ENCODE measurements at regions not wholly inside any gene's neighbourhood (a gene's known extent, or its start where the extent isn't known, plus 50 kb on each side); places are given as distances from the start of the nearest gene placed in this dataset.
"Not testable (repeated sequence)": the region's sequence is repeated elsewhere in the genome, so short reads cannot be mapped to it uniquely, and the experiment has no call there.

GRCh38 chrX:4668802-4669536 is 955.5 kb upstream of the PRKX start:
- DNase-seq: no peak

GRCh38 chrX:4663085-4663484 is 949.6 kb upstream of the PRKX start:
- DNase-seq: no peak

- DNase-seq: no peak
Measured at GRCh38 chrX:4661771-4662170, 948.3 kb upstream of the PRKX start.

- no peak for DNase-seq
Measured at GRCh38 chrX:4656419-4656818, 943.0 kb upstream of the PRKX start.

GRCh38 chrX:4655743-4656142 is 942.3 kb upstream of the PRKX start:
- no peak for DNase-seq

GRCh38 chrX:4642114-4642513 is 928.7 kb upstream of the PRKX start:
- DNase-seq: no peak

- DNase-seq: no peak
Measured at GRCh38 chrX:4638036-4638435, 924.6 kb upstream of the PRKX start.

- DNase-seq: no peak
Measured at GRCh38 chrX:4627414-4627813, 914.0 kb upstream of the PRKX start.

- DNase-seq: no peak
Measured at GRCh38 chrX:4622486-4623167, 909.2 kb upstream of the PRKX start.

- not testable (repeated sequence) for DNase-seq
Measured at GRCh38 chrX:4613651-4614050, 900.2 kb upstream of the PRKX start.

- DNase-seq: no peak
Measured at GRCh38 chrX:4588893-4589292, 875.4 kb upstream of the PRKX start.

GRCh38 chrX:4588466-4588865 is 875.0 kb upstream of the PRKX start:
- DNase-seq: no peak

GRCh38 chrX:4588056-4588455 is 874.6 kb upstream of the PRKX start:
- DNase-seq: no peak

- DNase-seq: no peak
Measured at GRCh38 chrX:4579999-4580398, 866.5 kb upstream of the PRKX start.

- no peak for DNase-seq
Measured at GRCh38 chrX:4579480-4579879, 866.0 kb upstream of the PRKX start.

GRCh38 chrX:4572691-4573090 is 859.2 kb upstream of the PRKX start:
- no peak for DNase-seq

GRCh38 chrX:4570151-4570550 is 856.7 kb upstream of the PRKX start:
- no peak for DNase-seq

- no peak for DNase-seq
Measured at GRCh38 chrX:4560192-4560591, 846.7 kb upstream of the PRKX start.

GRCh38 chrX:4550018-4550417 is 836.6 kb upstream of the PRKX start:
- no peak for DNase-seq

GRCh38 chrX:4547213-4547836 is 833.9 kb upstream of the PRKX start:
- DNase-seq: no peak

GRCh38 chrX:4546178-4546577 is 832.7 kb upstream of the PRKX start:
- DNase-seq: not testable (repeated sequence)

GRCh38 chrX:4528247-4528646 is 814.8 kb upstream of the PRKX start:
- DNase-seq: no peak

- no peak for DNase-seq
Measured at GRCh38 chrX:4485912-4486311, 772.5 kb upstream of the PRKX start.

- DNase-seq: no peak
Measured at GRCh38 chrX:4484266-4484665, 770.8 kb upstream of the PRKX start.

Measured in NCI-H2171 (cell line).